ENCODE measurements at regions not wholly inside any gene's neighbourhood (a gene's known extent, or its start where the extent isn't known, plus 50 kb on each side); places are given as distances from the start of the nearest gene placed in this dataset.

GRCh38 chr2:179355881-179356280 lies 91.2 kb upstream of the SESTD1 start:
- TF ChIP-seq POLR2A (IDR thresholded peaks at IDR 0.05) (no peak), POLR2AphosphoS5 (IDR thresholded peaks at IDR 0.05) (no peak)

All from prostate gland (tissue), 1 donor.